Upper lobe of left lung (tissue), 6 donors: ENCODE measurements at regions not wholly inside any gene's neighbourhood (a gene's known extent, or its start where the extent isn't known, plus 50 kb on each side); places are given as distances from the start of the nearest gene placed in this dataset.

Experiments
- ATAC-seq, 2 donors: fragments of 200-7000 bp; cut with Tn5 transposase; one replicate each; pipeline ENCODE4 v1.9.1; 2022; ENCODE audit warnings: mild to moderate bottlenecking in 2 of 2, moderate library complexity in 2 of 2; ENCODE audit not compliant: low FRiP score in 2 of 2
- DNase-seq, 2 donors: peaks; one replicate each; pipeline ENCODE4 v3.0.0-alpha.2; 2019 to 2020
- H3K27ac ChIP-seq, 4 donors: fragments of 200-600 bp; sonication (generic); one replicate each; pipeline ENCODE4 v1.5.1; 2016 to 2019
- H3K27me3 ChIP-seq, 4 donors: fragments of 200-600 bp; sonication (generic); one replicate each; pipeline ENCODE4 v1.5.1; 2017 to 2019
- H3K36me3 ChIP-seq, 4 donors: fragments of 200-600 bp; sonication (generic); one replicate each; pipeline ENCODE4 v1.5.1; 2016 to 2019
- H3K4me1 ChIP-seq, 4 donors: fragments of 200-600 bp; sonication (generic); one replicate each; pipeline ENCODE4 v1.5.1; 2018 to 2019
- H3K4me3 ChIP-seq, 4 donors: fragments of 200-600 bp; sonication (generic); one replicate each; pipeline ENCODE4 v1.5.1; 2017 to 2019; ENCODE audit warnings: mild to moderate bottlenecking in 2 of 4, moderate library complexity in 1 of 4
- H3K9me3 ChIP-seq, 4 donors: fragments of 200-600 bp; sonication (generic); one replicate each; pipeline ENCODE4 v1.5.1; 2018 to 2019
- CTCF ChIP-seq, 6 experiments: fragments of 450-650 bp in 4 of 6; fragments of 200-600 bp in 2 of 6; sonication (generic) in 2 of 6; IDR thresholded peaks; one replicate each; pipeline ENCODE4 v1.5.1; 2016 to 2019; ENCODE audit warnings: antibody characterized with exemption in 6 of 6
- EP300 ChIP-seq, 4 donors: sonication (generic); formaldehyde crosslinking; IDR thresholded peaks; one replicate each; pipeline ENCODE4 v1.5.1; 2017; ENCODE audit warnings: antibody characterized with exemption in 4 of 4, control low read depth in 2 of 4
- POLR2A ChIP-seq, 4 donors: fragments of 450-650 bp; IDR thresholded peaks; one replicate each; pipeline ENCODE4 v1.5.1; 2016 to 2017; ENCODE audit warnings: antibody characterized with exemption in 4 of 4, mild to moderate bottlenecking in 2 of 4
- POLR2AphosphoS5 ChIP-seq, 2 donors: sonication (generic); formaldehyde crosslinking; IDR thresholded peaks; one replicate each; pipeline ENCODE4 v1.5.1; 2017; ENCODE audit warnings: antibody characterized with exemption in 2 of 2
- WGBS, 2 donors: methylation state at CpG; one replicate each; pipeline ENCODE4 v1.1.5; 2017 to 2018; 5-methylcytosine and 5-hydroxymethylcytosine counted together
- donor health status: DM: no; HTN: no; CAD: no; lungs with moderate emphysema.
- donor health status: DM: no; HTN: yes; CAD: no; lungs with severe emphysema.

- 99% methylated on average over 4 to 5 of the region's 5 CpGs for WGBS, 2 donors
Observed at GRCh38 chr18:46364048-46364447, 259.9 kb downstream of the HAUS1 start.

DNA sequence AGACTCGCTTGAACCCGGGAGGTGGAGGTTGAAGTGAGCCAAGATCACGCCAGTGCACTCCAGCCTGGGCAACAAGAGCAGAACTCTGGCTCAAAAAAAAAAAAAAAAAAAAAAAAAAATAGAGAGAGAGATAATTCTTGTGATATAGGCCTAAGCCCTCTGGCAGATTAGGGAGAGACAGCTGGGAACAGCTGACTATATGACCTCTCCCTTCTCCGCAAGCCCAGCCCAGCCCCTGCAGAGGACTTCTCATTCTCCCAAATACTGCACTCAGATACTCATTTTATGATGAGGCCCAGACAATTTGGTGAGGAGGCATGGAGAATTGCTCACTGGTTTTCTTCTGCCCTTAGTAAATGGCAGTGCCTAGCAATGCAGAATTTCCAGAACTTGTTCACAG lies 262.0 kb downstream of the HAUS1 start:
- no peaks in the 10 kb centered on the region for H3K4me1 ChIP-seq
- H3K36me3 ChIP-seq: no peaks in the 10 kb centered on the region
- 83 to 90% methylated on average over 4 of the region's 4 CpGs for WGBS, 2 donors
- no peak for DNase-seq
- no peak overlapping the region for H3K4me3 ChIP-seq
- no peaks in the 10 kb centered on the region for H3K9me3 ChIP-seq
- TF ChIP-seq CTCF (IDR thresholded peaks at IDR 0.05) (no peak), POLR2AphosphoS5 (IDR thresholded peaks at IDR 0.05) (no peak), POLR2A (IDR thresholded peaks at IDR 0.05) (no peak), EP300 (IDR thresholded peaks at IDR 0.05) (no peak)
- no peaks in the 10 kb centered on the region for H3K27me3 ChIP-seq
- no peak for ATAC-seq
- H3K27ac ChIP-seq: no peak overlapping the region

More at GRCh38 chr18:46364048-46364447, 259.9 kb downstream of the HAUS1 start:
- Histone ChIP-seq H3K27ac (no peak overlapping the region), H3K27me3 (no peaks in the 10 kb centered on the region), H3K4me3 (no peak overlapping the region), H3K36me3 (no peaks in the 10 kb centered on the region), H3K4me1 (no peaks in the 10 kb centered on the region), H3K9me3 (peaks cover 0 to 7% (median 6%) of the 10 kb centered on the region in 4 donors)
- no peak for TF ChIP-seq EP300 (IDR thresholded peaks at IDR 0.05)
- TF ChIP-seq CTCF (IDR thresholded peaks at IDR 0.05): no peak
- TF ChIP-seq POLR2AphosphoS5 (IDR thresholded peaks at IDR 0.05): no peak
- no peak for TF ChIP-seq POLR2A (IDR thresholded peaks at IDR 0.05)
- ATAC-seq (no peak), DNase-seq (no peak)

DNA sequence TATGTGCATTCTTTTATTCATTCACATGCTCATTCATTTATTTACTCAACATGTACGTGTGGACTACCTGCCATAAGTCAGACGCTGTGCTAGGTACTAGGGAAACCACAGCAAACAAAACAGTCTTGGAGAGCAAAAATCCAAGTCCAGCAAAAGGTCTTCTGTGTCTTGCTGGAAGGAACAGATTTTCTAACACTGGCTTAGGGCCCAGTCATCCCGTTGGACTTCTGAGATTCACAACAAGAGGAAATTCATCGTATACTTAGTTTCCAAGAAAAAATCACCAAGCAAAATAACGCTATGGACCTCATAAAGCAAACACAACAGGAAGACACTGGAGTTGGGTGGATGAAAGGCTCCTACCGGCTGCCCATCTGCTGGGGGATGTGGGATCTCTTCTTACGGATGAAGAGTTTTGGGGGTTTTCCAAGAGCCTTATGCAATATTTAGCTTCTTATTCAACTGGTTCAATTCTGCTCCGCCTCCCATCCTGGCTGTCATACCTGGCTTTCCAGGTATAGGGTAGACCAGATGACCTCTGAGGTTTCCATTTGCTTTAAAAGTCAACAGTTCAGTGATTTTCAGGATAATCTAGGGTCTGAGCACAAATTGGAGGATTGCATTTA lies 262.7 kb downstream of the HAUS1 start:
- no peak for ATAC-seq
- WGBS, 2 donors: 59 to 66% methylated on average over 8 of the region's 8 CpGs
- no peak for DNase-seq
- no peaks in the 10 kb centered on the region for H3K9me3 ChIP-seq
- TF ChIP-seq EP300 (IDR thresholded peaks at IDR 0.05) (no peak), CTCF (IDR thresholded peaks at IDR 0.05) (no peak), POLR2AphosphoS5 (IDR thresholded peaks at IDR 0.05) (no peak), POLR2A (IDR thresholded peaks at IDR 0.05) (no peak)
- H3K36me3 ChIP-seq: no peaks in the 10 kb centered on the region
- no peaks in the 10 kb centered on the region for H3K27me3 ChIP-seq
- H3K4me1 ChIP-seq: no peaks in the 10 kb centered on the region
- H3K27ac ChIP-seq: no peak overlapping the region
- no peak overlapping the region for H3K4me3 ChIP-seq

DNA sequence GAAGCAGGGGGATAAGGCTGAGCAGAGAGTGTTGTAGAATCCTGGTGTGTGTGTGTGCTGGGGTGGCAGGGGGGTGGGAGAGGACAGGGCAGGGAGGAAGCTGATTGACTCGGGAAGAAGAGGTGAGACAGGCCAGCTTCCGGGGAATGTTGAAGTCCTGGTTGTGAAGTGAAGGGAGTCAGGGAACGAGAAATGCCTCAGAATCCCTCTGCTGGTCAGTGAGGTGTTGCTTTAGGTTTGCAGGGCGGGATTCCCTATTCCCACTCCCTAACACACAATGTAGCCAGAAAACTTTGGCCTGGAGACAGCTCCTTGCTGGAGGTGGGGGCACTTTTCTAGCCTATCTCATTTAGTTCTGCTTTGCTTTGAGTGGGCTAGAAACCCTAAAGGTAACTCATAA lies 265.1 kb downstream of the HAUS1 start:
- no peaks in the 10 kb centered on the region for H3K4me1 ChIP-seq
- TF ChIP-seq EP300 (IDR thresholded peaks at IDR 0.05): no peak
- TF ChIP-seq CTCF (IDR thresholded peaks at IDR 0.05): no peak
- TF ChIP-seq POLR2A (IDR thresholded peaks at IDR 0.05): no peak
- TF ChIP-seq POLR2AphosphoS5 (IDR thresholded peaks at IDR 0.05): no peak

DNA sequence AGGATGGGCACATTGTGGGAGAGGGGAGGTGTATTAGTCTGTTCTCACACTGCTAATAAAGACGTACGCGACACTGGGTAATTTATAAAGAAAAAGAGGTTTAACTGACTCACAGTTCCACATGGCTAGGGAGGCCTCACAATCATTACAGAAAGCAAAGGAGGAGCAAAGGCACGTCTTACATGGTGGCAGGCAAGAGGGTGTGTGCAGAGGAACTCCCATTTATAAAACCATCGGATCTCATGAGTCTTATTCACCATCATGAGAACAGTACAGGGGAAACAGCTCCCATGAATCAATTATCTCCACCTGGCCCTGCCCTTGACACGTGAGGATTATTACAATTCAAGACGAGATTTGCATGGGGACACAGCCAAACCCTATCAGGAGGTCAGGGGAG lies 266.7 kb downstream of the HAUS1 start:
- Histone ChIP-seq H3K36me3 (no peaks in the 10 kb centered on the region), H3K27me3 (no peaks in the 10 kb centered on the region), H3K9me3 (no peaks in the 10 kb centered on the region), H3K4me3 (no peak overlapping the region), H3K27ac (no peak overlapping the region), H3K4me1 (peaks cover 0 to 3% (median 0%) of the 10 kb centered on the region in 4 donors)
- 84 to 91% methylated on average over 7 of the region's 7 CpGs for WGBS, 2 donors
- TF ChIP-seq POLR2AphosphoS5 (IDR thresholded peaks at IDR 0.05) (no peak), EP300 (IDR thresholded peaks at IDR 0.05) (no peak), POLR2A (IDR thresholded peaks at IDR 0.05) (no peak), CTCF (IDR thresholded peaks at IDR 0.05) (no peak)
- no peak for DNase-seq
- no peak for ATAC-seq

More for the DNA sequence above, 265.1 kb downstream of the HAUS1 start:
- Histone ChIP-seq H3K9me3 (no peaks in the 10 kb centered on the region), H3K36me3 (no peaks in the 10 kb centered on the region), H3K27ac (no peak overlapping the region), H3K27me3 (no peaks in the 10 kb centered on the region), H3K4me3 (no peak overlapping the region)
- no peak for ATAC-seq
- no peak for DNase-seq
- 70 to 92% methylated on average over 4 of the region's 4 CpGs for WGBS, 2 donors
